ENCODE measurements at regions not wholly inside any gene's neighbourhood (a gene's known extent, or its start where the extent isn't known, plus 50 kb on each side); places are given as distances from the start of the nearest gene placed in this dataset.

- DNase-seq (ENCODE audit: low read depth, low spot score) (no peak), FAIRE-seq (no peak)
- Histone ChIP-seq H3K27me3 (ENCODE audit: control insufficient read depth in 2 of 2, insufficient read depth in 2 of 2, low read length in 2 of 2) (no peaks in the 10 kb centered on the region), H3K4me2 (ENCODE audit: insufficient read depth, low read length) (no peak overlapping the region), H3K4me3 (replicated peaks in 1 of 3; ENCODE audit: insufficient read depth in 1 of 3, low read depth in 1 of 3, low read length in 3 of 3) (no peak overlapping the region), H3K4me1 (ENCODE audit: control insufficient read depth, extremely low read depth, insufficient read depth, low read length) (peaks cover 8% of the 10 kb centered on the region), H3K9ac (replicated peaks; ENCODE audit: extremely low read depth, insufficient read depth, low read length) (no peak overlapping the region), H3K9me1 (replicated peaks; ENCODE audit: control insufficient read depth, extremely low read depth, insufficient read depth, low read length) (no peaks in the 10 kb centered on the region), H3K36me3 (ENCODE audit: control insufficient read depth in 2 of 2, extremely low read depth in 1 of 2, insufficient read depth in 2 of 2, low read length in 2 of 2) (no peaks in the 10 kb centered on the region), H2AFZ (ENCODE audit: low read depth, low read length) (no peak overlapping the region), H3K27ac (ENCODE audit: insufficient read depth, low read depth, low read length) (no peak overlapping the region), H3K79me2 (ENCODE audit: control insufficient read depth, insufficient read depth, low read length) (no peaks in the 10 kb centered on the region), H3K9me3 (replicated peaks; ENCODE audit: control insufficient read depth, insufficient read depth, low read length) (no peaks in the 10 kb centered on the region), H4K20me1 (replicated peaks; ENCODE audit: control insufficient read depth, extremely low read depth, insufficient read depth, low read length) (no peaks in the 10 kb centered on the region)
- no peak for TF ChIP-seq MYC (IDR thresholded peaks at IDR 0.05; ENCODE audit: low read depth, low read length)
- no peak for TF ChIP-seq POLR2AphosphoS5 (IDR thresholded peaks at IDR 0.05; ENCODE audit: insufficient read depth, low read depth, low read length)
- no peak for TF ChIP-seq JUN (IDR thresholded peaks at IDR 0.05; ENCODE audit: borderline replicate concordance, insufficient read depth, insufficient read length, low read depth)
- TF ChIP-seq FOS (IDR thresholded peaks at IDR 0.05; ENCODE audit: borderline replicate concordance, insufficient read depth, low read length): no peak
- no peak for TF ChIP-seq MAX (IDR thresholded peaks at IDR 0.05; ENCODE audit: insufficient read depth, insufficient read length)
- TF ChIP-seq POLR2A (IDR thresholded peaks at IDR 0.05; ENCODE audit: low read depth, low read length): no peak
- ChIA-PET CTCF (interaction anchor here (0.7 kb wide), 1 partner anchor 11 kb away, joined by 4 read pairs; no protein-coding TSS in a partner anchor), POLR2A (no interaction called here)
- dilution Hi-C loops (cut with MboI; ENCODE audit: extremely low pct_ligation_motif_present, low sequenced_read_pairs) (loop anchor here (25.0 kb wide), 1 partner anchor 137 kb away; no protein-coding TSS in a partner anchor), intact Hi-C loops (cut with micrococcal nuclease) (no loop called here)
- BruUV-seq (replicated peaks): no TSS peak
These were observed 235.6 kb downstream of the OGFRL1 start for GRCh38 chr6:71524201-71524600.

DNA sequence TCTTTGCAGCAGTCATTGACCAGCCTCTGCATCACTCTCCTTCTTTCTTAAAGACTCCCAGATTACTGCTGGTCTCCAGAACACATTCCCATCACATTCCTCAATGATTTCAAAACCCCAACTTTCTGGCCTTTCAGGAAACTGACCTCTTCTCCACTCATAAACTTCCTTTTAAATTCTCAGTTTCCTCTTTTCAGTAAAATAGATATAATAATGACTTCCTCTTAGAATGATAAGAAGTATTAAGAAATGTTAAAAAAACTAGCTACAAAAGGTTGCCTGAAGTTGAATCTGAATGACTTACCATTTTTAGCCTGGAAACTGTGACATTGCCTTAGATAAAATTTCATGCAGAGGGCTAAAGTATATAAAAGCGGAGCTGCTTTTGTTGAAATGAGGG lies 239.3 kb downstream of the OGFRL1 start:
- DNase-seq (ENCODE audit: low read depth, low spot score): peak; percentile 35
- no peak for FAIRE-seq
- intact Hi-C loops (cut with micrococcal nuclease) (no loop called here), dilution Hi-C loops (cut with MboI; ENCODE audit: extremely low pct_ligation_motif_present, low sequenced_read_pairs) (no loop called here)
- H3K9me3 ChIP-seq (replicated peaks; ENCODE audit: control insufficient read depth, insufficient read depth, low read length): no peaks in the 10 kb centered on the region
- no peak overlapping the region for H3K27ac ChIP-seq (ENCODE audit: insufficient read depth, low read depth, low read length)
- H2AFZ ChIP-seq (ENCODE audit: low read depth, low read length): no peak overlapping the region
- H3K9me1 ChIP-seq (replicated peaks; ENCODE audit: control insufficient read depth, extremely low read depth, insufficient read depth, low read length): no peaks in the 10 kb centered on the region
- H3K9ac ChIP-seq (replicated peaks; ENCODE audit: extremely low read depth, insufficient read depth, low read length): no peak overlapping the region
- peaks cover 8% of the 10 kb centered on the region for H3K4me1 ChIP-seq (ENCODE audit: control insufficient read depth, extremely low read depth, insufficient read depth, low read length)
- ChIA-PET CTCF (interaction anchor here (0.9 to 1.5 kb wide), 4 partner anchors 19 to 559 kb away, joined by 3 to 4 read pairs (median 4); no protein-coding TSS in a partner anchor), POLR2A (no interaction called here)
- peaks cover 0 to 2% of the 10 kb centered on the region in 2 experiments for H3K27me3 ChIP-seq (ENCODE audit: control insufficient read depth in 2 of 2, insufficient read depth in 2 of 2, low read length in 2 of 2)
- H3K36me3 ChIP-seq (ENCODE audit: control insufficient read depth in 2 of 2, extremely low read depth in 1 of 2, insufficient read depth in 2 of 2, low read length in 2 of 2): no peaks in the 10 kb centered on the region
- H4K20me1 ChIP-seq (replicated peaks; ENCODE audit: control insufficient read depth, extremely low read depth, insufficient read depth, low read length): no peaks in the 10 kb centered on the region
- H3K79me2 ChIP-seq (ENCODE audit: control insufficient read depth, insufficient read depth, low read length): no peaks in the 10 kb centered on the region
- H3K4me2 ChIP-seq (ENCODE audit: insufficient read depth, low read length): peak overlapping the region; percentile 22
- no TSS peak for BruUV-seq (replicated peaks)
- no peak overlapping the region for H3K4me3 ChIP-seq (replicated peaks in 1 of 3; ENCODE audit: insufficient read depth in 1 of 3, low read depth in 1 of 3, low read length in 3 of 3)
- peak; percentile 43 for TF ChIP-seq GATA2 (IDR thresholded peaks at IDR 0.05; ENCODE audit: insufficient read depth, insufficient read length, low read depth, low read length)
- TF ChIP-seq MAX (IDR thresholded peaks at IDR 0.05; ENCODE audit: insufficient read depth, insufficient read length): no peak
